HG02588 (cell line): ENCODE measurements at regions not wholly inside any gene's neighbourhood (a gene's known extent, or its start where the extent isn't known, plus 50 kb on each side); places are given as distances from the start of the nearest gene placed in this dataset.

ENCODE experiments used
- ATAC-seq: cut with Tn5 transposase; IDR thresholded peaks from one replicate; pipeline ENCODE4 v1.9.1; 2021; ENCODE audit warnings: mild to moderate bottlenecking, moderate library complexity; ENCODE audit not compliant: unreplicated experiment

DNA sequence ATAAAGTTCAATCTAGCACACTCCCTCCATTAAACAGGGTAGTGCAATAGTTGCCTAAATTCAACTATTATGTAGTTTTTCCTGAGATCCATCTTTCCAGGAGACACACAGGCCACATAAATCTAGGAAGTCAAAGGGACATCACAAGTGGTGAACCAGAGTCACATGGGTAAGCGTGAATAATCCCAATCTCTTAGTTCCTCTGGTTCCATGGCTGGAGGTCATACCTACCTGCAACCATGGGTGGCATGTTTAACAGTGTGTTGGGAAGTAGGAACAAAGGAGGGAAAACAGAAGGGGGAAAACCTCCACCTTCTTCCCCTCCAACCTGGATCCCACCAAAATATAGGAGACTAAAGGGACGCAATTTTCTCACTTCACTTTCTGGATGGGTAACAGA lies 2651.6 kb downstream of the ARAP2 start:
- no peak for ATAC-seq

DNA sequence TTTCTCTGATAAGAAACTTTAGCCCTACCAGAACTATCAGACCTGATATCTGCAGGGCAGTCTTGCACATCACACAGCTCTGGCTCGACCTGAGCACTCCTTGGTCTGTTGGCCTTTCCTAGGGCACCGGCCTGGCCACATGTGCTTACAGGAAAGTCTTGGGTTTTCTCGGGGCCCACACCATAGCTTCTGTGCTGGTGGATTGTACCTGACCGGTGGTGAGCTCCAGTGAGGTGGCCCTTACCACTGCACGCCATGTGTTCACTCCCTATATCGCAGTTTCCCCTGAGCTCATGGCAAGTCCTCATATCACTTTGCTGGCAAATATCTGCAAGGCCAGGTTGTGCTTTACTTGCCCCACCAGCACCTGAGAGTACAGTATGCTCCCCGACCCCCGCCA lies 2637.4 kb downstream of the ARAP2 start:
- ATAC-seq = no peak

DNA sequence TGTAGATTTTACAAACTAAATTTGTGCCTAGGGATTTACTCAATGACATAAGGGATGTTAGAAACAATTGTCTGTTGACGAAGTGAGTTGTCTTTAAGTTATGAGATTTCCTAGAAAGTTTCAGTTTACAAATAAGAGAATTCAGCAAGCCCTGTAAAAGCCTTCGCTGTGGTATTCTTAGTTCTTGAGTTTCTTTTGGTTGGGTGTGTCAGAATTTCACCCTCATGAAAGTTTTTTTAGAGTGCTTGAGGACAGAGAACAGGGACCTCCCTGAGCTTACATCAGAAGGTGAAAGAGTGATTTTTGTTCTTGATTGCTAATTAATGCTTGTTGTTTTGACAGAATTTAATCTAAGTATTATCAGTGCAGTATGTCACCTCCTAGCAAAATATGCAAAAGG lies 2628.2 kb downstream of the ARAP2 start:
- ATAC-seq = no peak

DNA sequence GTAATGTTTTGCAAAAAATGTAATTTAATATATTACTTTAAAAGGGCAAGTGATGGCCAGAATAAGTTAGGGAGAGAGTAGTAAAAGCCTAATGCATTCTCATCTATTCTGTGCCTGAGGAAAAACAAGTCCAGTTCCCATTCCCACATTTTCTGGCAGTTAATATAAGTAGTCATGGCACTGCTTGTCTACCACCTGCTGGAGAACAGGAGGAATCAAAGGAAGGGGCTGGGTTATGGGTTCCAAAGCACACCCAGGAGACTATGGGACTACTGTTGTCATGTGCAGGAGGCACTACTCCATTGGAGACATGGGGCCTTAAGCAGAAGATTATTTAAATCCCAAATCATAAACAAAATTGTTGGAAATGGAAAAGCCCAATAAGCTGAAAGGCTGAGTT lies 2618.6 kb downstream of the ARAP2 start:
- no peak for ATAC-seq

DNA sequence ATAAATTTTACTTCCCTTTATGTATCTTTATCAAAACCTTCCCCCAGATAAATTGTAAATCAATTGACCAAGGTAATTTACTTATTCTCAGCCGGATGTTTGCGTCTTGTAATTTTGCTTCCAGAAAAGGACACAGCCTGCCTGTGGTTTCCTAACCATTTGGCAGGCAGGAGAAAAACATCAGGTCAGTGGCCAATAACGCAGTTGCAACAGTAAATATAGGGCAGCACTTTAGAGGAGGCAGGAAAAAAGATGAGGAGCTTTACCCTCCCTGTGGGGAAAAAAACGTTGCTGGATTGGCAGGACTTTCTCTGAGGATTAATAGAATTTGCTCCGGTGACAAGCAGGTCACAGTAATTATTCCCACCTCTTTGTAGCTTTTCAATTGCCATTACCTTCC lies 2618.1 kb downstream of the ARAP2 start:
- no peak for ATAC-seq

DNA sequence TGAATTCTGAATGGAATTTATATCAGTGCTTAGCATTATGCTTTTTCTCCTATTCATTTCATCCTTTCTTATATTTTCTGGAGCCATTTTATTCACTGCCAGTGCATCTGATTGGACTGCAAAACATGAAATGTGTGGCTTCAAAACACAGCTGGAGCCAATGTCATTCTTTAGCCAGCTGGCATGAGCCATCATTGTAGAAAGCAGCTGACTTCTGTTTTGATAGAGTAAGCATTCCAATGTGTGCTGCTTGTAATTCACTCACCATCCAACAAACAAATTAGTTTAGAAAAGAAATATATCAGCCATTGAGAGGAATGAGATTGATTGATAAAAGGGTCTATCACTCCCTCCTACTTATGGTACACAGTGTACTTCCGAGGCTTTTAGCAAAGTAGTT lies 2616.0 kb downstream of the ARAP2 start:
- no peak for ATAC-seq

DNA sequence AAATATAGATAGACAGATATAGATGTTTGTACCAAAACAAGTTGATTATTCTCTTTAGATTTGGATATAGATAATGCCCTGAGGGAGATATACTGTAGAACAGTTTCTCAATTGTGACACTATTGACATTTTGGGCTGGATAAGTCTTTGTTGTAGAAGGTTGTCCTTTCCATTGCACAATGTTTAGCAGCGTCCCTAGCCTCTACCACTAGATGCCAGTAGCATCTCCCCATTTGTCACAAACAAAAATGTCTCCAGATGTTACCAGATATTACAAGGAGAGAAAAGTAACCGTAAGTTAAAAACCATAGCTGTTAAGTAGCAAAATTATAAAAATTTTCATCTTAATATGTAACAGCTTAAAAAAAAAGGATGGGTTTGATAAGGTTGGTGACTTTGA lies 2595.3 kb downstream of the ARAP2 start:
- no peak for ATAC-seq

DNA sequence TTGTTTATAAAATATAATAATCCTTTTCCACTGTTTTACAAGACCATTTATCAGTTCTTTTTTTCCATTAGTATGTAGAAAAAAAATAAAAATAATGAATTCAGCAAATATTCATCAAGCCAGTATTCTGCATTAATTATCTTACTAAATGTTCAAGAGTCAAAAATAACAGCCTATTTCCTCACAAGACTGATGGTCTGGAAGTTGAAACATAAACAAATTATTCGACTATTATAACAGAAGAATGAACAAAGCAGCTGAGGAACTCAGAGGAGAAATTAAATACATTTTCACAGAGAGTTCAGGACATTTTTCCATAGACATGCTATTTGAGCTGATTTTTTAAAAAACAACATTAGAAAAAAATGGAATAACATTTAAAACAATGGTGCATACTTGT lies 2594.8 kb downstream of the ARAP2 start:
- ATAC-seq = no peak

DNA sequence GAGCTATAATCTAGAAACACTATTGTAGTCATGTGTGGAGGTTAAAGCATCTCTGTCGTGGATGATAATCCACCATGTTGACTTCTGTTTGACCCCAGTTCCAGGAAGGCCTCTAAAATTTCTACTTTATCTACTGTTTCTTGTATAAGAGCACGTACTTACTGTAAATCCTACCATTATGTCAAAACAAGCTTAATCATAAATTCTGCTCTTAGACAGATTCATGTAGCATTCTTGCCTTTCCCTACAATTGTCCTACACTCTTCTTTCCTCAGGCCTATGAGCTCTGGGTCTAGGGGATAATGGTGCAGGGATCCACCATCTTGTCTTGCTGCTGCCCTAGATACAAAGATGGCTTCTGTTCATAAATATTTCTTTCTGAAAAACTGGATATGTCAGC lies 2594.3 kb downstream of the ARAP2 start:
- no peak for ATAC-seq

DNA sequence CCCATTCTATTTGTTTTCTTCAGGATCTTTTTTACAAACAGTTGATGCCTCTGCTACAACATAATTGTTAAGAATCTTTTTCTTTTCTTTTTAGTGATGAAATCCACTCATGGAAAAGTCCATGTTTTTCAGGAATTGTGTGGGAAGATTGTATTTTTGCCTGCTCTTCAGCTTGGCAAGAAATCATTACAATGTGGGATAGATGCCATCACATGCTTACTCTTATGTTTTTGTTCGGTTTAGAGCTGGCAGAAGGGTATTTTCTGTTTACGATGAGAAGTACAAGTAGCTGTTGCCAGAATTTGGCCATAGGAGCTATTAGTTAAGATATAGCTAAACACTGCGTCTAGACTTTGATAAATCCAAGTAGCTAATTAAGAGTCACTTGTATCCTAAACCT lies 2585.3 kb downstream of the ARAP2 start:
- no peak for ATAC-seq

DNA sequence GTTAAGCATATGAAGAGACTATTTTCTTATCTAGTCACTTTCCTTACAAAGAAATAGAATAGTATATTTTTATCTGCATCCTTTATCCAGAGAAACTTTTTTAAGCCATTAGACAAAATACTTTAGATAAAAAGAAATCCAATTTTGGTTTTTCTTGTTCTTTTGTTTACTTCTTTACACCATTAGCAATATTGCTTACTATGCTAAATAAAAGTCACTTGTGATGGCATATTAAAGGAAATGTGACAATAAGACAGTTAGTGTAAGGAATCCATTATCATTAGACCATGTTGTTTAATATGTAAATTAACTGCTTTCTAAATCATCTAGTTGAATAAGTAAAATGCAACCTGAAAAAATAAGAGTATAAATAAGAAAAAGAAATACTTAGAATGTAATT lies 2582.7 kb downstream of the ARAP2 start:
- ATAC-seq = no peak

DNA sequence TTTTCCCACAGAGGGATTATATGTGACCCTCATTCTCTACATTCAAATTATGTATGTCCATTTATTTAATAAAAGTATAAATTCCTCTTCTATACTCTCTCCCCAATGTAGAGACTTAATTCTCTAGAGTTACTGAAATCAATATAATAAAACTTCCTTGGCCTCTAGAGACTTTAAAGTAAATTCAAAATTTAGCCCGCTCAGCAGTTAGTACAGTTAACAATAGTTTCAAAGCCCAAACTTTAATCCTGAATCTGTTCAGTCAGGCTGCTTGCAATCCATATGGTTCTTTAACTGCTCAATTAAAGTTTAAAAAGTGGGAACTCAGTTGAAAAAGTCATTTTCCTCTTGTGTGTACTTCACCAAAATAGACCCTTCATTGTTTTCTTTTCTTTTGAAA lies 2558.4 kb downstream of the ARAP2 start:
- ATAC-seq = no peak

DNA sequence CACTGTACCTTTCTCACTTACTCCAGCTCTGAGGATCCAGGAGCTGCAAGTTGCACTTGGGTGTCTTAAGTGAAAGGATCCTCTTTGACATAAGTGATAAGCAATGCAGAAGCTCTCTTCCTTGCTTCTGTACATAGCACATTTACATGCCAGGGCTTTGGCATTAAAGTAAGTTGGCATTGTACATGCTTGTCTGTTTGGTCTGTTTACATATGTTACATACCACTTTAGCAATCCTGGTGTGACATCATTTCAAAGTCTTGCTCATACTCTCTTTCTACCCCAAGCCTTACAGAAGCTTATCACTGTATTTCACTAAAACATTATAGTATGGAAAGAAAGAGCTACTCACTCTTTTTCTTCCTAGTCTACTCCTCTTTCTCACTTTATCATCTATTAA lies 2548.3 kb downstream of the ARAP2 start:
- no peak for ATAC-seq

DNA sequence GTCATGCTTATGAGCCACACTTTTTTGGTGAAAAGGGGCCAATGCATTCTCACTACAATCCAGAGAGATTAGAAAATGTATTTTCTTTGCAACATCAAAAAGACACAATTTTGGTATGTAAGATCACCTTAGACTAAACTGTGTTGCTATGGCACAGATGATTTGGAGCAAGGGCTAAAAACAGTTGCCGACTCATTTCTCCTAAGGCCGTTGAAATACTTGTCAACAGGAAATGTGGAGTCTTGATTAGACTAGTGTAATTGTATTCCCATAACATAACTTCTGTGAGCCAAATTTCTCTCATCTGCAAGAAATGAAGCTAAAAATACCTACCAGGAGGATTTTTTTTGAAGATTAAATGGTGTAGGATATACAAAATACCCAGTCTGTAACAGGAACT lies 2547.7 kb downstream of the ARAP2 start:
- ATAC-seq = no peak

DNA sequence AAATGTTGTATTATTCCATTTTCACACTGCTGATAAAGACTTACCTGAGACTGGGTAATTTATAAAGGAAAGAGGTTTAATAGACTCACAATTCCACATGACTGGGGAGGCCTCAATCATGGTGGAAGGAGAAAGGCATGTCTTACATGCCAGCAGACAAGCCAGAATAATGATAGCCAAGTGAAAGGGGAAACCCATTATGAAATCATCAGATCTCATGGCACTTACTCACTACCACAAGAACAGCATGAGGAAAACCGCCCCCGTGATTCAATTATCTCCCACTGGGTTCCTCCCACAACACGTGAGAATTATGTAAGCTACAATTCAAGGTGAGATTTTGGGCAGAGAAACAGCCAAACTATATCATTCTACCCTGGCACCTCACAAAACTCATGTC lies 2535.1 kb downstream of the ARAP2 start:
- no peak for ATAC-seq

DNA sequence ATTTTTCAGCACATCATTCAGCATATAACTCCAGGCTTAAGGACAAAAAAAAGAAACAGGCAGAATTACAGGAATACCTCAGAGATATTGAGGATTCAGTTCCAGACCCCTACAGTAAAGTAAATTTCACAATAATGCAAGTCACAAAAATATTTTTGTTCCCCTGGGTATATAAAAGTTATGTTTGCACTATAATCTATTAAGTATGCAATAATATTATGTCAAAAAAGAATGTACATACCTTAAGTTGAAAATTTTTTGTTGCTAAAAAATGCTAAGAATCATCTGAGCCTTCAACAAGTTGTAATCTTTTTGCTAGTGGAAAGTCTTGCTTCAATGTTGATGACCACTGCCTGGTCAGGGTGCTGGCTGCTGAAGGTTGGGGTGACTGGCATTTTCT lies 2532.5 kb downstream of the ARAP2 start:
- no peak for ATAC-seq

DNA sequence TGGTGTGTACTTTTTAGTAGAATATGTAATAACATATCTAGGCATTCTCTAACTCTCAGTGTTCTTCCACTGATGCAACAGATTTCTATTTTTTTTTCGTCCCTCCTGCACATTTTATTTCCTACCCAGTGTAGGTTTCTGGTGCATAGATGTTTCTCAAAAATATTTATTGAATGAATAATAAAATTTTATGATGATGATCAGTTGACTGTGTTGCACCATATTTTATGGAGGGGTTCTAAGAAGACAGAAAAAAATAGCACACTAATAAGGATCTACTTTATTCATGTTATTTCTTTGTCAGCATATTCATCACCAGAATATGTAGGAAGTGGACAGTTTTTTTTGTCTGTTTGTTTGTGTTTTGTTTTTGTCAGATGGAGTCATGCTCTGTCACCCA lies 2529.3 kb downstream of the ARAP2 start:
- no peak for ATAC-seq

DNA sequence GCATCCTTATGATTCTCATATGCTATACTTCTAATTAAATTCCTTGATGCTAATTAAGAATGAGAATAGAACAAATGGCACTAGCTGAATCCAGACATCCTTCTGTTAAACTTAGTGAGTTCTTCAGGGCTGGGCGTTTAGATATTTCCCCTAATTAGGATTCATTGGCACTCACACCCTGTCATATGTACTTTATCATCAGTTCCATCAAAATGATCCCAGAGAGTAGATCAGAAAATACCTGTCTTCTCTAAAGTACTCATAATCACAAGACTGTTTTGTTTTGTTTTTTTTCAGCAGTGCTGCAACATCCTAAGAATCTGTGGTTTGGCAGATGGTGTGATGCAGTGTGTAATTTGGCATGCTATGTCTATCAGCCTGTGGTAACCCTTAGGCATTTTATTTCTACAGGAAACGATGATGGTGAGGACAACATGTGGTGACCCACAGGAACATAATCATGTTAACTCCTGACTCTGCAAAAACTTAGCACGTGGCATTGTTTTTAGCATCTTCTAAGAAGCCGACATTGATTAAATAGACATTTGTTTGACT lies 2528.4 kb downstream of the ARAP2 start:
- ATAC-seq = no peak

DNA sequence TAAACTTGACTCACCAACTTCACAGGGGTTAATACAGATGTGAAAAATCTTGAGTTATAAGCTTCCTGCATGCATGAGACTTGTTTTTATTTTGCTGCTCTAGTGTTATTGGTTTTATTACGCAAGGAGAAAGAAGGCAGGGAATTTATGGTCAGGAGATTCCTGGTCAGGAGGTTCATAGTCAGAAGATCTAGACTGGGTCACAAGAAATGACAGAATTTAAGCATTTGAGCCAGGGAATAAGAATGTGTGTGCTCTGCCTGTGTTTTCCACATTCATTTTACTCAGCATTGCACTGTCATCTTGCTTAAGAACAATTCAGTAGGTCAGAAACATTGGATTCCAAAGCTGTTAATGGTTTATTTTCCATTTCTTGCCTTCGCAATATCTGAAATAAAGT lies 2522.1 kb downstream of the ARAP2 start:
- no peak for ATAC-seq

DNA sequence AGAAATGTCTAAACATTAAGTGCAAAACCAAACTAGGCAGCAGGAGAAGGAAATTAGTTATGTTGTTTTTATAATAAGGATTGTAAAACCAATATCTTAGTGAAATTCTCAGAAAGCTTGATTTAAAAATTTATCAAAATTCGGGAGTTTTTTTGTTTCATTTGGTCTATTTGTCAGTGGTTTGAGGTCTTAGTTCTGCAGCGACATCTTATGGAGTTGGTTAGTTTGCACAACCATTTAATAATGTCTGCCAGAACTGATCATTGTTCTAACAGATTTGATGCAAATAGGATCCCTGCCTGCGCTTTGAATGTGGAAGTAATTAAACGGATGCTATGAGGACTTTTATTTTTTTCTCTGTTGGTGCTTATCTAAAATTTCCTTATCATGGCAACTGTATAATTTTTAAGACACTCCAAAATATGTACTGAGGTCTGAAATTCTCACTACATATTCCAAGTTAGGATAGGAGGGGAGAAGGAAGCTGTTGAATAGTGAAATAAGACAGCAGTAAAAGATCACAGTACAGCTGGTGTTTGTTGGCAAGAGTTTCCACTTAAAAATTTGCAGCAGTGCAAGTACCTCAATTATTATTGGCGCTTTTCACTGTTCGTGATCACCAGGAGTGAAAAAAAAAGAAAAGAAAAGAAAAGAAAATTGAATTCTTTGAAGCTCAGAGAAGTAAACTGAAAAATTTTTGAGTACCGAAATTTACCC lies 2521.4 kb downstream of the ARAP2 start:
- no peak for ATAC-seq

DNA sequence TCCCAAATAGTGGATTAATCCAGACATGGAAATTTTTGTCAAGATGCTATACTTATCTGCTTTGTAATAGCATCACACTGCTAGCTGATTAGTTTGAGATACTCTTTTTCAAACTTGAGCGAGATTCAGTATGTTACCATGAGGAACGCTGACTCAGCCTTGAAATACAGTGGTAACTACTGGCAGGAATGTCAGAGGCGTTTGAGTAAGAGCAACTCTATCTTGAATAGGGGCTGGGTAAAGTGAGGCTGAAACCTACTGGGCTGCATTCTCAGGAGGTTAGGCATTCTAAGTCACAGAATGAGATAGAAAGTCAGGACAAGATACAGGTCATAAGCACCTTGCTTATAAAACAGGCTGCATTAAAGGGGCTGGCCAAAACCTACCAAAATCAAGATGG lies 2519.6 kb downstream of the ARAP2 start:
- no peak for ATAC-seq

DNA sequence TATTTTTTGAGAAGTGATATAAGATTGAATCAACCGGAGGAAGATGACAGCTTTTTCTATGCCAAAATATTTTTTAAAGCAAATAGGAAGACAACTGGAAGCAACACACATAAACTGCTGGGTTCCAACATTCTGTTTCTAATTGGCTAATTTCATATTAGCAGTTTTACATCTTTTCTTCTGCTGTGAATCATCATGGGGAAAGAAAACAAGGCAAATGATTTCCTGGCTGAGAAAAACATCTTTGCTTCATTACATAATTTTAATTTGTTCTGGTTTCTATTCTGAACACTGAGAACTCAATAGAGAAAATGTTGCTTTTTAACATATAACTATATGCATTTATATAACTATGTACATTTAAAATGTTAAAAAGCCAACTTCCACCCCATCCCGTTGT lies 2518.5 kb downstream of the ARAP2 start:
- no peak for ATAC-seq

DNA sequence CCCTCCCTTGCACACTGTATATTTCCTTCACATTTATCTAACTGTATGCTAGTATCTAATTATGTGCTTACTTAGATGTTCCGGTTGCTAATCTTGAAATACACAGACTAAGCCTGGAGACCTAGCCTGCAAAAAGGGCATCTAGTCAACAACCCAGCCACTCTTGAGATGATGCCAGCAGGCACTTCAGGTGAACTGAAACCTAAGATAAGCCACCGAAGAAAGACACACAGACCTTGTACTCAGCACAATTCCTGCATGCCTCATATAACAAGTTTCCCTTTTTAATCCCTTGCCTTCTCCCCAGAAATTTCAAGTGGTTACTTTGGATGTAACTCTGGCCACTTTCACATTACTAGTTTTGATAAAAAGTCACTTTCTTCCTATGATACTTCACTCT lies 2506.6 kb downstream of the ARAP2 start:
- no peak for ATAC-seq
